ENCODE measurements at regions not wholly inside any gene's neighbourhood (a gene's known extent, or its start where the extent isn't known, plus 50 kb on each side); places are given as distances from the start of the nearest gene placed in this dataset.

DNA sequence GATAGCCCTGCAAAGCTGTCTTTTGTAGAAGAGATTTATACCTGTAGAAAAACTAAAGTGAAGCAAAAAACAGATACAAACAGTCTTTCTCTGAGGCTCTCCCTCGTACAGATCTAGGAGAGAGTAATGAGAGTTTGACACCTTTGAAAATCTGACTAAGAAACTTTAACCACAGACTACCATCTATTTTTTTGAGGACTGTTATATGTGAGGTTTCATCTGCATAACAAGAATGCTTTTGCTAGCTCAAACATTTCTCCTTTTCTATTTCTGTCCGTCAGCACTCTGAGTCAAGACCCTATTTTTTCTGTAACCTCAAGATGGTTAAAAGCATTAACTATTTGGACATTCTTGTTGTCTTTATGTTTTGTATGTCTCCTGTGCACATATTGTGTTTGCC lies 193.0 kb downstream of the BTBD3 start:
- CTCF ChIA-PET, result no interaction called here
- no peak for TF ChIP-seq HDGF (IDR thresholded peaks at IDR 0.05; ENCODE audit: borderline replicate concordance)
- no peak for TF ChIP-seq FOXM1 (IDR thresholded peaks at IDR 0.05; ENCODE audit: borderline replicate concordance)
- no peak for TF ChIP-seq ELF4 (IDR thresholded peaks at IDR 0.05)
- TF ChIP-seq ZNF384 (IDR thresholded peaks at IDR 0.05), result no peak
- no peak for TF ChIP-seq NFRKB (IDR thresholded peaks at IDR 0.05)
- no peak for TF ChIP-seq BHLHE40 (IDR thresholded peaks at IDR 0.05; ENCODE audit: borderline replicate concordance)
- TF ChIP-seq LEF1 (IDR thresholded peaks at IDR 0.05; ENCODE audit: borderline replicate concordance), result no peak
- no peak for TF ChIP-seq SUZ12 (IDR thresholded peaks at IDR 0.05)
- DNase-seq (ENCODE audit: extremely low spot score), result no peak
- POLR2A ChIA-PET, result no interaction called here

DNA sequence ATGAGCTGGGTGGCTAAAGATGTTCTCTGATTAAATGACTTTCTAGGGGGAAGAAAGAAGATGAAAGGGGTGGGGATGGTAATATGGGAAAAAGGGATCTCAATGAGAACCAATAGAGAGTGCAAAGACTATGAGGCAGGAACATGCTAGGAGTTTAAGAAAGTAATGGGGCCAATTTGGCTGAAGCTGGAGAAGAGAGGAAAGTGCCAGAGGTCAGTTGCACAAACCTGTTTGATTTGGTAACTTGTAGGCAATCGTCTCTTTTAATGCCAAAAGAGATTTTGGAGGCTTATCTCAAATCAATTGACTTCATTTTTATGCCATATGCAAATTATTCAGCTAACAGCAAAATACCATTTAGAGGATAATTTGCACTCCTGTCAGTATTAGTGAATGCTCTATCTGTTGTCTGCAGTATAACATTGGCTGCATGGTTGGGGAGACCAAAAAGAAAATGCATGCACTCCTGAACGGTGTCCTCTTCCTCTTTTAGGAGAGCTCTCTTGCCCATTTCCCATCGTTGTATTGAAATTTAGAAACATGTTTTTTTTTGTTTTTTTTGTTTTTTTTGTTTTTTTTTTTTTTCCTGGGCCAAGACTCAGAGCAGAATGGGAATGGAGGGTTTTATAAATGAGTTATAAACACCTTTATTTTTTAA lies 193.9 kb downstream of the BTBD3 start:
- ChIA-PET CTCF (no interaction called here), POLR2A (no interaction called here)

DNA sequence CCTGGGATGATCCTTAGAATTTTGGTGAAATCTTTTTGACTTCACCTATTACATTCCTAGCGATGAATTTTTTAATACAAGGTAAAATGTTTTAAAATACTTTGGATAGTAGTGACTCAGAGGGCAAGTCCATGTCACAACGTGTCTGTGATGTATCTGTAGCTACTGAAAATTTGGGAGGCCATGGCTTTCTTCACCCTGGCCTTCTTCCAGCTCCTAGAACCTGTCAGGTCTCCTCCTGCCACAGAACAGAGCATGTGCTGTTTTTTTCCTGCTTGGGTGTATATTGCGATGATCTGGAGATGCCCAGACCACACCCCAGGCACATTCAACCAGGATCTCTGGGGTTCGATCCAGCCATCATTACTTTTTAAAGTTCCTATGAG lies 194.4 kb downstream of the BTBD3 start:
- CTCF ChIA-PET, result no interaction called here
- TF ChIP-seq SP1 (IDR thresholded peaks at IDR 0.05), result no peak
- TF ChIP-seq FOXM1 (IDR thresholded peaks at IDR 0.05; ENCODE audit: borderline replicate concordance), result no peak
- no peak for TF ChIP-seq ARNT (IDR thresholded peaks at IDR 0.05)
- no peak for TF ChIP-seq ELF4 (IDR thresholded peaks at IDR 0.05)
- no peak for TF ChIP-seq CTBP1 (IDR thresholded peaks at IDR 0.05; ENCODE audit: borderline replicate concordance)
- TF ChIP-seq, protein P1, sequence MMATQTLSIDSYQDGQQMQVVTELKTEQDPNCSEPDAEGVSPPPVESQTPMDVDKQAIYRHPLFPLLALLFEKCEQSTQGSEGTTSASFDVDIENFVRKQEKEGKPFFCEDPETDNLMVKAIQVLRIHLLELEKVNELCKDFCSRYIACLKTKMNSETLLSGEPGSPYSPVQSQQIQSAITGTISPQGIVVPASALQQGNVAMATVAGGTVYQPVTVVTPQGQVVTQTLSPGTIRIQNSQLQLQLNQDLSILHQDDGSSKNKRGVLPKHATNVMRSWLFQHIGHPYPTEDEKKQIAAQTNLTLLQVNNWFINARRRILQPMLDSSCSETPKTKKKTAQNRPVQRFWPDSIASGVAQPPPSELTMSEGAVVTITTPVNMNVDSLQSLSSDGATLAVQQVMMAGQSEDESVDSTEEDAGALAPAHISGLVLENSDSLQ (IDR thresholded peaks at IDR 0.05), result no peak
- no peak for TF ChIP-seq FOXA1 (IDR thresholded peaks at IDR 0.05)
- no peak for TF ChIP-seq LEF1 (IDR thresholded peaks at IDR 0.05; ENCODE audit: borderline replicate concordance)
- TF ChIP-seq L3MBTL2 (conservative IDR thresholded peaks at IDR 0.05), result no peak
- no peak for TF ChIP-seq TARDBP (IDR thresholded peaks at IDR 0.05)
- no peak for DNase-seq (ENCODE audit: extremely low spot score)
- POLR2A ChIA-PET, result no interaction called here

More for the DNA sequence above, 193.9 kb downstream of the BTBD3 start:
- DNase-seq (ENCODE audit: extremely low spot score), result no peak
- TF ChIP-seq SP1 (IDR thresholded peaks at IDR 0.05), result no peak
- no peak for TF ChIP-seq NFRKB (IDR thresholded peaks at IDR 0.05)
- no peak for TF ChIP-seq HDGF (IDR thresholded peaks at IDR 0.05; ENCODE audit: borderline replicate concordance)
- TF ChIP-seq, protein P1 (IDR thresholded peaks at IDR 0.05), result no peak
- TF ChIP-seq CTBP1 (IDR thresholded peaks at IDR 0.05; ENCODE audit: borderline replicate concordance), result no peak
- no peak for TF ChIP-seq ARNT (IDR thresholded peaks at IDR 0.05)
- no peak for TF ChIP-seq TARDBP (IDR thresholded peaks at IDR 0.05)
- no peak for TF ChIP-seq ZNF384 (IDR thresholded peaks at IDR 0.05)
- TF ChIP-seq ELF4 (IDR thresholded peaks at IDR 0.05), result no peak
- TF ChIP-seq FOXK2 (IDR thresholded peaks at IDR 0.05), result no peak
- TF ChIP-seq SUZ12 (IDR thresholded peaks at IDR 0.05), result no peak
- TF ChIP-seq BHLHE40 (IDR thresholded peaks at IDR 0.05; ENCODE audit: borderline replicate concordance), result no peak
- TF ChIP-seq LEF1 (IDR thresholded peaks at IDR 0.05; ENCODE audit: borderline replicate concordance), result no peak
- TF ChIP-seq L3MBTL2 (conservative IDR thresholded peaks at IDR 0.05), result no peak

DNA sequence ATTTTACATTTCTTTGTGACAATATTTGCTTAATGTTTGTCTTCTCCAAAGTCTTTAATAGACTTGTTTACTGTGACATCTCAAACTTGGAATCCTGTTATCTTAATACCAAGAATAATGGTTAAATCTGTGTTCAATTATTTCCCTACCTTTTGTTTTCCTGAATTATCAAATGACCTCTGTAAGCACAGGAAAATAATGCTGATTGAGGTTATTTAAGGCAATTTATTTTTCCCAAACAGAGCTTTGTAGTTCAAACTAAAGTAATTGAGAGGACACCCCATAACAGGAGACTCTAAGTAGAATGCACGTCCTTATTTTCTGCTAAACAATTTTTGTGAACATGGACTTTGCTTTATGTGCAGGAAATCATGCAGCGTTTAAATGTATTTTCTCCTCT lies 195.0 kb downstream of the BTBD3 start:
- DNase-seq (ENCODE audit: extremely low spot score), result no peak
- POLR2A ChIA-PET, result no interaction called here
- CTCF ChIA-PET, result no interaction called here
- TF ChIP-seq CTBP1 (IDR thresholded peaks at IDR 0.05; ENCODE audit: borderline replicate concordance) (no peak), ZNF384 (IDR thresholded peaks at IDR 0.05) (no peak), LEF1 (IDR thresholded peaks at IDR 0.05; ENCODE audit: borderline replicate concordance) (no peak), TARDBP (IDR thresholded peaks at IDR 0.05) (no peak), SUZ12 (IDR thresholded peaks at IDR 0.05) (no peak), FOXM1 (IDR thresholded peaks at IDR 0.05; ENCODE audit: borderline replicate concordance) (no peak), ELF4 (IDR thresholded peaks at IDR 0.05) (no peak), HDGF (IDR thresholded peaks at IDR 0.05; ENCODE audit: borderline replicate concordance) (no peak), ARNT (IDR thresholded peaks at IDR 0.05) (no peak), FOXK2 (IDR thresholded peaks at IDR 0.05) (no peak), NFRKB (IDR thresholded peaks at IDR 0.05) (no peak)
- TF ChIP-seq, protein P1 (IDR thresholded peaks at IDR 0.05), result no peak

DNA sequence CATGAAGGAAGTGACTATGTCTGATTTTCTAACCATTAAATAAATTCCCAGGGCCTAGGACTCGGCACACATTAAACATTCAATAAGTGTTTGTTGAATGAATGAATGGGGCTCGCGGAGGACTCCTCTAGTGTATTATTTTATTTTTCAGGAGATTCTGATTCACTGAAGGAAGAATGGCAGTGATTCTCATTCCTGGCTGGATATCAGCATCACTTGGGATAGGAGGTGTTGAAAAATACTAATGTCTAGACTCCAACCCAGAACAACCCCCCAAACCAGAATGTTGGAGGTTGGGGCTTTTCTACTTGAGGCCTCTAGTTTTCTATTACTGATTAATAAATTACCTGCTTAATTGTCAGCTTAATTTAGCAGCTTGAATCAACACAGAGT lies 195.4 kb downstream of the BTBD3 start:
- TF ChIP-seq LEF1 (IDR thresholded peaks at IDR 0.05; ENCODE audit: borderline replicate concordance) (no peak), ELF4 (IDR thresholded peaks at IDR 0.05) (no peak), TARDBP (IDR thresholded peaks at IDR 0.05) (no peak), BHLHE40 (IDR thresholded peaks at IDR 0.05; ENCODE audit: borderline replicate concordance) (no peak), FOXA1 (IDR thresholded peaks at IDR 0.05) (no peak), NFRKB (IDR thresholded peaks at IDR 0.05) (no peak), SP1 (IDR thresholded peaks at IDR 0.05) (no peak), FOXK2 (IDR thresholded peaks at IDR 0.05) (no peak), ZNF384 (IDR thresholded peaks at IDR 0.05) (no peak), CTBP1 (IDR thresholded peaks at IDR 0.05; ENCODE audit: borderline replicate concordance) (no peak), HDGF (IDR thresholded peaks at IDR 0.05; ENCODE audit: borderline replicate concordance) (no peak), ARNT (IDR thresholded peaks at IDR 0.05) (no peak), FOXM1 (IDR thresholded peaks at IDR 0.05; ENCODE audit: borderline replicate concordance) (no peak), L3MBTL2 (conservative IDR thresholded peaks at IDR 0.05) (no peak), SUZ12 (IDR thresholded peaks at IDR 0.05) (no peak)
- TF ChIP-seq, protein P1 (IDR thresholded peaks at IDR 0.05), result no peak
- CTCF ChIA-PET, result no interaction called here
- DNase-seq (ENCODE audit: extremely low spot score), result no peak

More for the DNA sequence above, 195.4 kb downstream of the BTBD3 start:
- POLR2A ChIA-PET, result no interaction called here

All from HEK293T (cell line).